ENCODE measurements at regions not wholly inside any gene's neighbourhood (a gene's known extent, or its start where the extent isn't known, plus 50 kb on each side); places are given as distances from the start of the nearest gene placed in this dataset.

GRCh38 chr7:106781007-106781406, 84.1 kb upstream of the PIK3CG start:
- no peak for TF ChIP-seq CTCF (IDR thresholded peaks at IDR 0.05; ENCODE audit: poor library complexity)
- no peak for TF ChIP-seq EZH2 (IDR thresholded peaks at IDR 0.05; ENCODE audit: borderline replicate concordance)
- no peak for TF ChIP-seq EZH2phosphoT487 (IDR thresholded peaks at IDR 0.05; ENCODE audit: low read depth, severe bottlenecking, unreplicated experiment)
